ENCODE measurements at regions not wholly inside any gene's neighbourhood (a gene's known extent, or its start where the extent isn't known, plus 50 kb on each side); places are given as distances from the start of the nearest gene placed in this dataset.

DNA sequence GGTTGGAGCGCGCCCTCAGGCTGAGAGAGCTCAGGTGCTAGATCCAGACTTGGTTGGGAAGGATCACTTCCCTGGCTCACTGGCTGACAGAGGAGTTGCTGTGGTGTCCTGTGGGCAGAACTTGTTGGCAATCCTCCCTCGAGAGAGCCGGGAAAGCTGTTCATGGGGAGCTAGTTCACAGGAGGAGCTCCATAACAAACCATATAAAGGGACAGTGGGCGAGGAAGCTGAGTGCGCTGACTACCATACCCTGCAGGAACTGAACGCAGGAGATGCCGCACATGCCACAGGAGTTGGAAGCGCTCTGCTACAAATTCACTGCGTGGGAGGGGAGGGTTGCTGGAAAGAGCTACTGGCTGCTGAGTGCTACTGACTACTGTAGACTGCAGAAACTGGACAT lies 243.2 kb downstream of the OGFRL1 start:
- no peak for DNase-seq

- no peak for DNase-seq
Measured at GRCh38 chr6:71533939-71534379, 245.3 kb downstream of the OGFRL1 start.

DNA sequence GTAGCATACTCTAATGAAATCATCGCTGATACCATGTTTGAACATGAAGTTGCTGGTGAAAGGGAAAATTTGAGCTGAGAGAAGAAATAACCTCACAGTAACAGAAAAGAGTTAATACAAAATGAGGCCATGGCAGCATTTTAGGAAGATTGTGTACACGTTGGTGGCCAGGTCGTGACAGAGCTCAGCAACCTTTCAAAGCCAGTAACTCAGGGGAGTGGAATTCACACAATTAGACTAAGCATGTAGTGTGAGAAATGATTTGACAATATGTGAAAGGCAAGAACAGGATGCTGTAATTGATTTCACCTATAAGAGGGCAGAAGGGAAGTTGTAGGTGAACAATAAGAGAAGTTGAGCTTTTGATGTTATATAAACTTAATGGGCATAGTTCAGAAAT lies 246.3 kb downstream of the OGFRL1 start:
- DNase-seq = no peak

DNA sequence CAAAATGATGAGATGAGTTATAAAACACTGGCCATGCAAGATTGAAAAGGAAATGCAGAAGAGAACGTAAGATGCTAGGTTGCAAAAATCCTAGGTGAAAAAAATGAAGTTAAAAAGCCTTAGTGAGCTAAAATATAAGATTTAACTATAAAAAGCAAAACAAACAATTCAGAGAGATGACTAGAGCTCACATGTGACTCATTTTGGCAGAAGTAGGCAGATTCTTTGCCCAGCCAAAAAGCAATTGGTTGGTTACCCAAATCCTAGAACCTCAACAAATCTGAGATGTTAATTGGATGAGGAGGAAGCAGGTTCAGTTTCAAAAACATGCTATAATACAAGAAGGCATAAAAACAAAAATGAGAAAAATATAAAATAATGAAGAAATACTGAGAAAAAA lies 249.1 kb downstream of the OGFRL1 start:
- no peak for DNase-seq

- no peak for DNase-seq
Measured at GRCh38 chr6:71544028-71544427, 255.4 kb downstream of the OGFRL1 start.

- no peak for DNase-seq
Measured at GRCh38 chr6:71544906-71545305, 256.3 kb downstream of the OGFRL1 start.

DNA sequence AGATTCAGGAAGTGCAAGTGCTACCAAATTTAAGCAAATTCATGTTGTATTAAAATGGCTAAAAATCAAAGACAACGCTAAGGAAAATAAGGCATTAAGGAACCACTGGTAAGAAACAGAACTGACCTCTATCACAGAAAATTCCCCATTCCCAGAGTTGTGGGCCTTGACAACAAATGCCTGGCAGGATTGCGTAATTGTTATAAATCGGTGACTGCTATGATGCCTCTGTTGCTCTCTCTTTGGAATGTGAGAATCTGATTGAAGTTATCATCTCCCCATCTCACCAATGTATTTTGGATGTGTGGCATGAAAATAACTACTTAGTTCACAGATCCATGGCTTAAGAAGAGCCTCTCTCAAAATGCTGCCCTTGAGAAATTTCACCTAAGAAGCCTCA lies 257.3 kb downstream of the OGFRL1 start:
- no peak for DNase-seq

- no peak for DNase-seq
Measured at GRCh38 chr6:71551798-71552197, 263.2 kb downstream of the OGFRL1 start.

- DNase-seq = no peak
Measured at GRCh38 chr6:71556141-71556540, 267.5 kb downstream of the OGFRL1 start.

GRCh38 chr6:71558974-71559373 lies 270.4 kb downstream of the OGFRL1 start:
- no peak for DNase-seq

- no peak for DNase-seq
Measured at GRCh38 chr6:71567562-71567961, 279.0 kb downstream of the OGFRL1 start.

GRCh38 chr6:71577766-71578165 lies 289.2 kb downstream of the OGFRL1 start:
- no peak for DNase-seq

- no peak for DNase-seq
Measured at GRCh38 chr6:71579902-71580301, 291.3 kb downstream of the OGFRL1 start.

- DNase-seq = no peak
Measured at GRCh38 chr6:71582820-71583219, 294.2 kb downstream of the OGFRL1 start.

- no peak for DNase-seq
Measured at GRCh38 chr6:71584712-71585436, 296.3 kb downstream of the OGFRL1 start.

GRCh38 chr6:71585472-71585871 lies 296.9 kb downstream of the OGFRL1 start:
- DNase-seq = no peak

DNA sequence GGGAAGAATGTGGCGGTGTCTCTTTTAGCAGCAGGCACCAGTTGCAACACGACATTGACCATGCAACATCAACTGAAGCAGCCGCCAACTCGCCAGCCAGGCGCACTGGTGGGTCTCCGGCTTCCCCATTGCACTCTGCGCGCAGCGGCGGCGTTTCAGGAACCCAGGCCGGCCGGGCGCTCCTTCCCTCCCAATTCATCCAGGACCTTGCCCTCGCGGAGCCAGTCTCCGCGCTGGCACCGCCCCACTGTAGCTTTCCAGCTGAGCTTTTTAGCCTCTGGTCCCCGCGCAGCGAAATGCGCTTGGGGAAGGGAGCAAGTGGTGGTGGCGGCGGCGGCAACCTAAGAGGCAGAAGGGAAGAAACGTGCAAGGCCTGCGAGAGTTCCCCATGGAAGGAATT lies 297.9 kb upstream of the RIMS1 start:
- no peak for DNase-seq

- DNase-seq = no peak
Measured at GRCh38 chr6:71589254-71589653, 297.1 kb upstream of the RIMS1 start.

- DNase-seq = no peak
Measured at GRCh38 chr6:71592643-71593042, 293.7 kb upstream of the RIMS1 start.

DNA sequence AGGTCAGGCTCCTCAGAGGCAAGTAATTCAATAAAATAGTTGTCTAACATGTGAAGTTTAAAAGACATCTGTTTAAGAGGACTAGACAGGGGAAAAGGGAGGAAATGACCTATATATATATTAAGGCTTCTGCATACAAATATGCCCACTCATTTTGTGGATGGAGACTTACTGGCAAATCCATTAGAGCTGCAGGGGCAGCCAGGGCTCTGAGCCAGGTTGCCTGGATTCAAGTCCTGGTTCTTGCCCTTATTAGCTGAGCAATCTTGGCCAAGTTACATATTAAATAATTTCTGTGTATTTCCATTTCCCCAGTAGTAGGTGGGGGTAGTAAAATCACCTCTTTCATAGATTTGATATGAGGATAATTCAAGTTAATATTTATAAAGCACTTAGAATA lies 287.0 kb upstream of the RIMS1 start:
- no peak for DNase-seq

DNA sequence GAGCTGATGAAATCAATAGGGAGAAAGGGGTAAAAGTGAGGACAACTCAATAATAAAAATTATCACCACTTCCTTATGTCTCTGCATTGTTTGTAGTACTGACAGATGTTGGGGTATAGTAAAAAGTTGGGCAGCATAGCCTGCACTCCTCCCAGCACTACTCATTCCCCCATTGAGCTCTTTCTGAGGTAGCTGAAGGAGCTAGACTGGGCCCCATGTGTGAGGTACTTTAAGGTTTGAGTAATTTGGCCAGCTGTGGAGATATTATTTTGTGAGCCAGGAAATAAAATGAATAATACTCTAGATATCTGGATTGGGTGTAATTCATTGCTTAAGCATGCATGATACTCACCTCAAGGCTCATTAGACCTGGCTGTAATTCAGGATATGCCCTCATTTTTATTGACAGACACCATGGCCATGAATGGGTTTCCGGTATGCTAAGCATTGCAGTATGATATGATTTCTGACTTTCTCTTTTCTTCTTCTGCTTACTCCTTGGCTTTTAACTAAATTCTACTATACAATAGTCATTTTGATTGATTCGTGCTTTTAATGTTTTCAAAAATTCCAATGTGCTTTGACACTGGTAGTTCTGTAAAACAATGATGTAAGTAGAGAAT lies 283.9 kb upstream of the RIMS1 start:
- DNase-seq = no peak

DNA sequence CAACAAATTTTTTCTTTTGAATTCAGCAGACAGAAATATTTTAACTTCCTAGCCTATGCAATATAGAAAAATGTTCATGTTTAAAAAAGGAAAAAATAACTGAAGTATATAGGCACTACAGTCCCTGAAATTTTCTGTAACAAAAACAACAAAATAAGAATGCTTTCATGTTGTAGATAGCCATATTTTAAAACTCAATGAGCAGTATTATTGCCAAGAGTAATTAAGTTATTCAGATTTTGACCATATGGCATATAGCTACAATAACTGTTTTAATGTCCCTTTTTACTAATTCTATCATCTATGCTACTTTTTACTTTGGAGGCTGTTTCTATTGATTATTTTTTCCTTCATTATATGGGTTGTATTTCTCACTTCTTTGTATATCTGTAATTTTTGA lies 283.3 kb upstream of the RIMS1 start:
- no peak for DNase-seq

- no peak for DNase-seq
Measured at GRCh38 chr6:71608646-71609045, 277.7 kb upstream of the RIMS1 start.

DNA sequence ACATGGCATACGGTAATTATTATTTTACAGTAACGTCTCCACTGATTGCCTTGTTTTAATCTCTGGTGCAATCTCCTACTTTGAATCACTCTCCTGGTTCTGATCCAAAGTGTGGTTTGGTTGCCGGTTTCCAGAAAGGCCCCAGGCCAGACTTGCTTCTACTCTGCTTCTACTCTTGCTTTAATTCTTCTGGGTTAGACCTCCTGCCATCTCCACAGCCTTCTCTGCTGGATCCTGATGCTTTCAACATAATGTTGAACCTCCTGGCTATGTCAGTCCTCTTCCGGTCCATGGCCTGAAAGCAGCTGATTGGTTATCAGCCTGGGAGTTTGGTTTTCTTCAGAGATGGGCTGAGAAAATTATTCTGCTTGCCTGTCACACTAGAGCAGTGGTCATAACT lies 266.5 kb upstream of the RIMS1 start:
- DNase-seq = no peak
